Inflammatory macrophage treated with lipopolysaccharide for 1 hour (primary cell): ENCODE measurements at regions not wholly inside any gene's neighbourhood (a gene's known extent, or its start where the extent isn't known, plus 50 kb on each side); places are given as distances from the start of the nearest gene placed in this dataset.
A peak's percentile ranks its signal among the peaks of the same experiment; 100 is the strongest.

Experiments used
- DNase-seq, 2 donors: peaks; one replicate each; pipeline ENCODE4 v3.0.0-alpha.2; 2020 to 2022

DNA sequence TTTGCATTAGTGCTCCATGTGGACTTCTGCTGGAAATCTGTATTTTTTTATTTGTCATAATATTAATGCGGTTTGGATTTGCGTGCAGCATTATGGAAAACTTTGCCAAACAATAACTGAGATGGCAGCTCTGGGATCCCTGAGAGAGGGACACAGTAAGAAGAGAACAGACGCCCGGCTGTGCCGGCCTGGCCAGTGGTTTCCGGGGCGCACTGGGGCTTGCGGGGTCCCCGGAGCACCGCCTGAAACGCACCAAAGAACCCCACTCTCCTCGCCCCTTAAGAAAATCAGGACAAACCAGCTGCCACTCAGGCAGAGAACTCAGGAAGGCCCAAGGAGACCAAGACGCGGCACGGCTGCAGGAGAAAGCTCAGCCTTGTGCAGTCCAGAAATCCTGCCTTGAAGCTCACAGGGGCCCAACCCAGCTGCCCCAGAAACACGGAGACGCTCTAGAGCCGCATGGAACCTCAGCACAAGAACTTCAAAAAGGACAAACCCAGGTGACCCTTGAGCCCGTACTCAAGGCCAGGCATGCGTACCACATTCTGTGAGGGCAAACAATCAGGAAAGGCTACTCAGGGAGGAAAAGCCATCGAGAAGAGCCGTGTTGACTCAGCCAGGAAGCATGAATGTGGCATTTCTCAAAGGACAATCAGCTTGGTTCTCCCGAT lies 226.5 kb upstream of the CDYL start:
- DNase-seq = no peak

DNA sequence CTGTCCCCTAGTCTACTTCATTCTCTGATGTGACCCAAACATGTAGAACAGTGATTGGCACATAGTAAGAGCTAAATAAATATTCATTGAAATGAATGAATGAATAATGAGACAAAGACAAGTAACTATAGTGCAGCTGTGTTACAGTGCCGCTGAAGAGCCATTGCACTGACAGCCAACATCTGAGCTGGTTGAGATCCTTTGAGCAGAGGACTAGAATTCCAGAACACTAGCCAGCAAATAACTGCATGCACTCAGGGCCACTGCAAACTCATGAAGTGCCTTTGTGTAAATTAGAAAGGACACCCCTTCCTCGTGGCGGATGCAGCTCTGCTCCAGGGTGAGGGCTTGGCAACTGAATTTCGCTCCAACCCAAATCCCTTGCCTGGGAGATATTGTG lies 230.3 kb upstream of the CDYL start:
- DNase-seq = no peak

- DNase-seq = no peak
Measured at GRCh38 chr6:4543596-4543995, 232.6 kb upstream of the CDYL start.

- DNase-seq = no peak
Measured at GRCh38 chr6:4533576-4533975, 242.6 kb upstream of the CDYL start.

DNA sequence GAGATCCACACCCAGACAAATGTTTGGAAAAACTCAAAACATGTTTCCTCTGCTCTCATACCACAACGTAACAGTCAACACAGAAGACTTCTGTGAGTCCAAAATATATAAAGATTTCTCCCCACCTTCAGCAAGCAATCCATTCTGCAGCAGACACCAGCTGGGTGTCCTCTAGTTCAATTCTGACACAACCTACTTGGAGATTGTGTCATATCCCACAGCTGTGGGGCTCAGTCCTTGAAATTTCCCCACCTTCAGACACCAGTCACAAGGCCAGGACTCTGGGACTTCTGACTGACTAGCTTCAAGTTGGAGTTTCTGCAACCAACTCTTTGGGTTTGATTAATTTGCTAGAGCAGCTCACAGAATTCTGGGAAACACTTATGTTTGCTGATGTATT lies 244.8 kb upstream of the CDYL start:
- DNase-seq = peak; percentile 54 to 95

DNA sequence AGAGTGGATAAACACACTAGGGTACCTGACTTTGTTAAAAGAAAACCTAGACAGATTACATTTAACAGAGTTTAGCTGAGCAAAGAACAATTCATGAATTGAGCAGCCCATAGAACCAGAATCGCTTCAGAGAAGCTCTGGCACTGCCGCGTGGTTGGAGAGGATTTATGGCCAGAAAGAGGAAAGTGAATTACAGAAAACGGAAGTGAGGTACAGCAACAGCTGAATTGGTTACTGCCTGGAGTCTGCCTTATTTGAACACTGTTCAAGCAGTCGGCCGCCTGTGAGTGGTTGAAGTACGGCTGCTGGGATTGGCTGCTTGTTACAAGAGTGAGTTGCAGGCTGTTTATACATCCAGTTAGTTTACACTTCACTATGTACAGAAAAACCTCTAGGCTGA lies 253.8 kb upstream of the CDYL start:
- DNase-seq = peak; percentile 35 to 63

DNA sequence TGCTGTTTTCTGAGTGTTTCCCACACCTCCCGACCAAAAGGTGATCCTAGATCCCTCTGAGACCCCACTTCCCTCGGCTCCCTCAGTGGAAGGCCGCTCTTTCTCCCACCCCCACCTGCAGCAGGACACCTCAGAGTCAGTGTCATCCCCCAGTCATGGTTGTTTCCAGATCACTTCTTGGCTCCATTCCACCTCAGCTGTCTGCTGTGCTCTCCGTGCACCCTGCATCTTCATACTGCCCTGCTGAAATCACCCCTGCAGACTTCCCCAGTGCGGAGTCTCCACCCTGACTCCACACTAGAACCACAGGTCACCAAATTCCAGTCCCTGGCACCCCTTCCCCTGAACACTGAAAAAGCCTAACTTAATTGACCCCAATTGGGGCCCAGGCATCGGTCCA lies 255.1 kb upstream of the CDYL start:
- no peak for DNase-seq

DNA sequence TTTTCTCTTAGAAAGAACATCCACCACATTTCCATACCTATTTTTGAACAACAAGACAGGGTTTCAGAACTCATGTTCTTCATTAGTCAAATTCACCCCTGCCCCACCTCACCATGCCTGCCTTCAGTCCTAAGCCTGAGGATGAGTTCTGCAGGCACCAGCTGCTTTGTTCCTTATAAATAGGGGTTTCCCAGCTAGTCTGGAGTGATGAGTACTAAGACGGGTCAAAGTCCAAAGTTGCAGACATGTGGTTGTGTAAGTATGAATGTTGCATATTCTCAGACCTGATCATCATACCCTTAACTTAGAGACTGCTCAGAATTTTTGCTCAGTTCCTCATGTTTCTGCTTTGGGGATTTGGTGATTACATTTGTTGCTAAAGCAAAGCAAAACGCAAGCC lies 257.7 kb upstream of the CDYL start:
- DNase-seq = peak; percentile 38 to 93

DNA sequence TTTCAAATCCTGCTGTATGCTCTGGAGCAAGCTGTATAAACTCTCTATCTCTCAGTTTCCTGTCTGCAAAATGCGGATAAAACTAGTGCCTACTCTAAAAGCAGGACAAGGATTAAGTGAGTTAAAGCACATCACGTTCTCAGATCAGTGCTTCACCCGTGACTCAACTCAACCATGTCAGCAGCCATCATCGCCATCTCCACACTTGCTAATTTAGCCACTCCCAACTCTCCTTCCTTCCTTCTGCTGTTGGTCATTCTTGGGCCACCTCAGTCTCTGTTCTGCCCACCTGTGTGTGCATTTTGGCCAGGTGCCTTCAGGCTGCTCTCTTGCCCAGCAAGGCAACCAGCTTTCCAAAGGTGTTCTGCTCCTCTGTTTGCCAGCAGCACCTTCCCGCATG lies 260.0 kb upstream of the CDYL start:
- DNase-seq = no peak

- no peak for DNase-seq
Measured at GRCh38 chr6:4513561-4513960, 262.6 kb upstream of the CDYL start.

GRCh38 chr6:4512051-4512471 lies 264.1 kb upstream of the CDYL start:
- no peak for DNase-seq

DNA sequence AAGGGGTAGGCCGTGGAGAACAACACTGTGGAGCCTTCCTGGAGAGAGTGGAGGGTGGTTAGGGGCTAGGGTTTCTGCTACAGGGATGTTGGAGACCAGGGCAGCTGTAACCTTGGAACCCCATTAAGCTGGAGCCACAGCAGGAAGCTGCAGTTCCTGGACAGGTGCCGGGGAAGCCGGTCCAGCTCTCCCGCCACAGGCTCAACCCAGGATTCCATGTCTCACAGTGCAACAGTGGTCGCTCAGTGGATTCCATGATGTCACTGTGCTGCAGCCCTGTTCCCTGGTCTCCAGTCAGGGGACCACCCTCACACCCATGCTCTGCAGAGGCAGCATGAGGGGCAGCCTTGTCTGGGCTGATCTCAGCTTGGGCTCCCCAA lies 264.6 kb upstream of the CDYL start:
- DNase-seq = no peak

DNA sequence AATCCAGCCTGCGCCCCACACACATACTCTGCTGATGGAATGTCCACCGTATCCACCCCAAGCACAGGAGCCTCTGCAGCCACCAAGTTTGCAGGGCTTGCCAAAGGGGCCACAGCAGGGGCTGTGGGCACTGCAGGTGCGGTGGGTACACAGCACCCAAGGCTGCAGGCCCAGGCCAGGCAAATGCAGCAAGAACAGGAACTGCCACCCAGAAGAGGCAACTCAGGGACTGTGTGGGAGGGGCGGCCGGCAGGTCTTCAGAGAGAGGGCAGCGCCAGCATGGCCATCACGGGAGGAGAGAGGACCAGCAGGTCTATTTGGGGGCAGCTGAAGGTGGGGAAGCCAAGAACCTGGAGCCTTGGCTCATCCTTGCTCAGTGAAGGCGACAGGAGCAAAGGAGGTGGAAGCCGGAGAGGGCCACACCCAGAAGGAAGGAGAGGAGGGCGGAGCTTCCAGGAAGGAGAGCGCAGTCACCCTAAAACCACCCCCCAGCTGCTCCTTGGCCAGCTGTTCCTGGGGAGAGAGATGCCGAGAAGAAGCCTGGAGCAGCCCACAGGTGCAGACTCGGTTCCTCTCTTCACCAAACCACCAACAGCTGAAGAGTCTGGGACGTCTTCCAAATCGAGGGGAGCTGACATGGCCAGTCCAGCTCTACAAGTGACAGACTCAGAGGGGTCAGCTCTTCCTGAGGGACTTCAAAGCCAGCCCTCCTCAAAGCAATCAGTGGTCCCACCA lies 265.1 kb upstream of the CDYL start:
- no peak for DNase-seq

GRCh38 chr6:4510317-4510716 lies 265.9 kb upstream of the CDYL start:
- no peak for DNase-seq

GRCh38 chr6:4509506-4509905 lies 266.7 kb upstream of the CDYL start:
- no peak for DNase-seq

- DNase-seq = no peak
Measured at GRCh38 chr6:4506792-4507191, 269.4 kb upstream of the CDYL start.

GRCh38 chr6:4506223-4506622 lies 270.0 kb upstream of the CDYL start:
- no peak for DNase-seq

- DNase-seq = no peak
Measured at GRCh38 chr6:4504700-4505099, 271.5 kb upstream of the CDYL start.

GRCh38 chr6:4503700-4504099 lies 272.5 kb upstream of the CDYL start:
- DNase-seq = no peak

DNA sequence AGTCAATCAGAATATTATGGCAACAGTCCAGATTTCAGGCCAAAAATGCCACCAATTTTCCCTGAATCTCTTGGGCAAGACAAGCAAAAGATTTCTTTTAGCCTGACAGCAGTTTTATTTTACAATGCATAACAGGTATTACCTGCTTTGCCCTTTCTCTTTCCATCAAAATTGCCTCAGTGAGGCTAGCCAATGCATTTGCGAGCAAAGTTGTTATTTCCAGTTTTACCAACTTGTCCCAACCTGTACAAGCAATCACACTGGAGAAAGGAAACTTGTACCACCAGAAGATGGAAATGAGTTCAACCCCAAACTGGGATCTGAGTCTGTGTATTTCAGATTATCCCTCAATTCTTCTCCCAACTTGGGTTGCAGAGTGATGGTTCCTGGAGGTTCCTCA lies 279.9 kb upstream of the CDYL start:
- DNase-seq = no peak

GRCh38 chr6:4491501-4492260 lies 284.5 kb upstream of the CDYL start:
- peak in 1 of 2 donors; percentile 14 for DNase-seq

- DNase-seq = no peak
Measured at GRCh38 chr6:4489538-4489937, 286.7 kb upstream of the CDYL start.

DNA sequence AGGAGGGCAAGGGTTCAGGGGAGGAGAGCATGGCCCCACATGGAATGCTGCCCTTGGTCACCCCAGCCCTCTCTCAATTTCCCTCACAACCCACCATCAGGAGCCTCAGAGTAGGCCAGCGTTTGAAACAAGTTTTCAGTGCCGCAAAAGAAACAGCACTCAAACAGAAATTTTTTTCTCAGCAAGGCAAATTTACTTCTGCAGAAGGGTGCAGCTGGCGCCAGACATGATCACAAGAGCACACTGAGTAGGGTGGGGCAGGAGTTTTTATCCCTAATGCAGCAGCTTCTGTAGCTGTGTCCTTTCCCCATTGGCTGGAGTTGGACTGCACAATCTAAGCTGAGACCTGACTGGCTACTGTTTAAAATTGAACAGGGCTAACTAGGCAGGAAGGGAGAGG lies 287.8 kb upstream of the CDYL start:
- no peak for DNase-seq

GRCh38 chr6:4487538-4487937 lies 288.7 kb upstream of the CDYL start:
- DNase-seq = no peak
